H1 (cell line): ENCODE measurements at regions not wholly inside any gene's neighbourhood (a gene's known extent, or its start where the extent isn't known, plus 50 kb on each side); places are given as distances from the start of the nearest gene placed in this dataset.

Source experiments
- CTCF ChIA-PET: fragments of 300-600 bp; sonication (Branson Sonifier 250); formaldehyde crosslinking; loops from one replicate; lab custom pipeline; 2021; ENCODE audit not compliant: partially characterized antibody; lab: Charles Lee
- POLR2A ChIA-PET: fragments of 300-600 bp; sonication (Branson Sonifier 250); formaldehyde crosslinking; loops from one replicate; lab custom pipeline; 2021; ENCODE audit warnings: inconsistent platforms; ENCODE audit not compliant: partially characterized antibody; lab: Charles Lee
- DNase-seq, 2 experiments: peaks; one replicate each; pipeline versions ENCODE4 v3.0.0 to v3.0.0-alpha.2; 2010 to 2022; ENCODE audit warnings: low spot score in 2 of 2, low read depth in 1 of 2, mixed read lengths in 1 of 2
- FAIRE-seq: peaks from 2 replicates; lab custom pipeline; 2011; peaks lifted over from hg19 to GRCh38; lab: Jason Lieb, UNC
- H2AFZ ChIP-seq: 2 replicates; pipeline ENCODE4 v1.8.1; 2012; ENCODE audit warnings: low read length, inconsistent platforms
- H2AK5ac ChIP-seq: 2 replicates; pipeline ENCODE4 v1.6.1; 2013; ENCODE audit warnings: low read depth, low read length
- H2BK120ac ChIP-seq: replicated peaks from 2 replicates; pipeline ENCODE3; 2013; ENCODE audit warnings: low read depth, low read length, inconsistent platforms
- H2BK12ac ChIP-seq: 2 replicates; pipeline ENCODE4 v1.6.1; 2013; ENCODE audit warnings: low read depth, low read length
- H2BK15ac ChIP-seq: 2 replicates; pipeline ENCODE4 v1.6.1; 2013; ENCODE audit warnings: low read length
- H2BK20ac ChIP-seq: 2 replicates; pipeline ENCODE4 v1.6.1; 2013; ENCODE audit warnings: low read length
- H2BK5ac ChIP-seq: 2 replicates; pipeline ENCODE4 v1.6.1; 2013; ENCODE audit warnings: low read depth, low read length
- H3K14ac ChIP-seq: 2 replicates; pipeline ENCODE4 v1.6.1; 2013; ENCODE audit warnings: inconsistent platforms; ENCODE audit not compliant: insufficient read length
- H3K18ac ChIP-seq: 2 replicates; pipeline ENCODE4 v1.6.1; 2013; ENCODE audit warnings: low read length; ENCODE audit errors: extremely low read depth
- H3K23ac ChIP-seq: 2 replicates; pipeline ENCODE4 v1.6.1; 2013; ENCODE audit warnings: inconsistent platforms; ENCODE audit not compliant: insufficient read length
- H3K23me2 ChIP-seq: 2 replicates; pipeline ENCODE4 v1.6.1; 2013; ENCODE audit warnings: low read depth, low read length
- H3K27ac ChIP-seq: 2 replicates; pipeline ENCODE4 v1.6.1; 2011; ENCODE audit warnings: low read depth, low read length, inconsistent platforms
- H3K27me3 ChIP-seq, 4 experiments: replicated peaks in 1 of 4; 1 replicate in 1 of 4; 2 replicates in 3 of 4; pipeline versions ENCODE4 v1.6.1 to v1.8.1; 2011 to 2013; ENCODE audit warnings: low read length in 3 of 4, mild to moderate bottlenecking in 3 of 4, inconsistent platforms in 2 of 4, mixed read lengths in 2 of 4, moderate library complexity in 1 of 4; ENCODE audit not compliant: control insufficient read depth in 3 of 4, insufficient read depth in 3 of 4; ENCODE audit errors: extremely low read depth in 1 of 4
- H3K36me3 ChIP-seq, 4 experiments: 2 replicates each; pipeline versions ENCODE4 v1.6.1 to v1.8.1; 2011 to 2013; ENCODE audit warnings: mild to moderate bottlenecking in 4 of 4, low read length in 3 of 4, moderate library complexity in 2 of 4, control low read depth in 1 of 4, inconsistent platforms in 1 of 4; ENCODE audit not compliant: insufficient read depth in 4 of 4, control insufficient read depth in 2 of 4
- H3K4ac ChIP-seq: replicated peaks from 2 replicates; pipeline ENCODE3; 2013; ENCODE audit warnings: low read length, low read depth, mixed read lengths, inconsistent platforms; ENCODE audit not compliant: insufficient read length
- H3K4me1 ChIP-seq, 4 experiments: replicated peaks in 1 of 4; 1 replicate in 1 of 4; 2 replicates in 3 of 4; pipeline versions ENCODE4 v1.6.1 to v1.8.1; 2011 to 2013; ENCODE audit warnings: low read length in 3 of 4, inconsistent platforms in 2 of 4, mixed read lengths in 1 of 4; ENCODE audit not compliant: insufficient read depth in 4 of 4, control insufficient read depth in 3 of 4
- H3K4me2 ChIP-seq, 2 experiments: 2 replicates each; pipeline versions ENCODE4 v1.6.1 to v1.8.1; 2011 to 2013; ENCODE audit warnings: low read depth in 2 of 2, low read length in 2 of 2, control low read depth in 1 of 2, inconsistent platforms in 1 of 2, mild to moderate bottlenecking in 1 of 2; ENCODE audit not compliant: insufficient read depth in 1 of 2
- H3K4me3 ChIP-seq, 4 experiments: fragments of 200-600, 300-600 bp in 1 of 4; sonication (generic), shearing (Covaris generic), sonication (Bioruptor Twin) in 1 of 4; 2 replicates each; pipeline versions ENCODE4 v1.5.1 to v1.8.1; 2011 to 2016; ENCODE audit warnings: low read length in 4 of 4, low read depth in 3 of 4, control low read depth in 2 of 4, inconsistent platforms in 2 of 4, mild to moderate bottlenecking in 2 of 4, mixed read lengths in 1 of 4, moderate library complexity in 1 of 4; ENCODE audit not compliant: insufficient read depth in 2 of 4; ENCODE audit errors: extremely low read depth in 1 of 4
- H3K56ac ChIP-seq: replicated peaks from 2 replicates; pipeline ENCODE3; 2013; ENCODE audit warnings: low read depth, mild to moderate bottlenecking, mixed read lengths, low read length, inconsistent platforms; ENCODE audit not compliant: insufficient read length
- H3K79me1 ChIP-seq: 2 replicates; pipeline ENCODE4 v1.6.1; 2013; ENCODE audit warnings: low read depth, low read length, control low read depth
- H3K79me2 ChIP-seq, 2 experiments: 2 replicates each; pipeline versions ENCODE4 v1.6.1 to v1.8.1; 2012 to 2013; ENCODE audit warnings: low read length in 2 of 2, mild to moderate bottlenecking in 2 of 2, inconsistent platforms in 1 of 2; ENCODE audit not compliant: insufficient read depth in 2 of 2, control insufficient read depth in 1 of 2
- H3K9ac ChIP-seq, 4 experiments: replicated peaks in 1 of 4; 1 replicate in 1 of 4; 2 replicates in 3 of 4; pipeline versions ENCODE4 v1.6.1 to v1.8.1; 2011 to 2013; ENCODE audit warnings: low read depth in 3 of 4, low read length in 3 of 4, control low read depth in 2 of 4, mild to moderate bottlenecking in 2 of 4, moderate library complexity in 2 of 4, inconsistent platforms in 1 of 4; ENCODE audit errors: extremely low read depth in 1 of 4
- H3K9me3 ChIP-seq, 2 experiments: 2 replicates each; pipeline versions ENCODE4 v1.6.1 to v1.8.1; 2012 to 2013; ENCODE audit warnings: mild to moderate bottlenecking in 2 of 2, moderate library complexity in 2 of 2, control low read depth in 1 of 2, inconsistent platforms in 1 of 2, low read depth in 1 of 2, low read length in 1 of 2, mixed read lengths in 1 of 2; ENCODE audit not compliant: insufficient read depth in 2 of 2
- H4K20me1 ChIP-seq, 2 experiments: replicated peaks in 1 of 2; 2 replicates each; pipeline versions ENCODE3 to v1.8.1; 2011 to 2013; ENCODE audit warnings: inconsistent platforms in 2 of 2, low read length in 2 of 2, mild to moderate bottlenecking in 1 of 2; ENCODE audit not compliant: insufficient read depth in 2 of 2, control insufficient read depth in 1 of 2
- H4K5ac ChIP-seq: 2 replicates; pipeline ENCODE4 v1.6.1; 2013; ENCODE audit warnings: low read length, low read depth, mixed read lengths, inconsistent platforms; ENCODE audit not compliant: insufficient read length
- H4K8ac ChIP-seq: 2 replicates; pipeline ENCODE4 v1.8.0; 2013; ENCODE audit warnings: mild to moderate bottlenecking, moderate library complexity, low read length, inconsistent platforms; ENCODE audit not compliant: insufficient read depth; ENCODE audit errors: extremely low read depth
- H4K91ac ChIP-seq: replicated peaks from 2 replicates; pipeline ENCODE3; 2013; ENCODE audit warnings: low read length, mixed read lengths, inconsistent platforms; ENCODE audit not compliant: insufficient read length
- BRCA1 ChIP-seq: IDR thresholded peaks from 2 replicates; pipeline ENCODE4 v1.6.1; 2012; ENCODE audit warnings: low read depth, low read length, improper control_type of control experiment
- CTCF ChIP-seq, 3 experiments: IDR thresholded peaks; 1 replicate in 2 of 3; 2 replicates in 1 of 3; pipeline versions ENCODE4 v1.5.1 to v1.6.1; 2011; ENCODE audit warnings: low read length in 3 of 3, mild to moderate bottlenecking in 3 of 3, inconsistent platforms in 2 of 3, low read depth in 1 of 3, moderate library complexity in 1 of 3; ENCODE audit not compliant: insufficient read depth in 1 of 3; ENCODE audit errors: control extremely low read depth in 1 of 3
- MAFK ChIP-seq: IDR thresholded peaks from 2 replicates; pipeline ENCODE4 v1.6.1; 2012; ENCODE audit warnings: low read depth, mild to moderate bottlenecking, improper control_type of control experiment, low read length
- SIRT6 ChIP-seq: IDR thresholded peaks from one replicate; pipeline ENCODE4 v1.7.1; 2012; ENCODE audit warnings: low read length, inconsistent platforms
- TCF12 ChIP-seq: IDR thresholded peaks from 2 replicates; pipeline ENCODE4 v1.6.1; 2011; ENCODE audit warnings: low read depth, mild to moderate bottlenecking, low read length
- TEAD4 ChIP-seq: IDR thresholded peaks from 2 replicates; pipeline ENCODE4 v1.6.1; 2012; ENCODE audit warnings: low read depth, low read length, inconsistent platforms, mixed read lengths
- WGBS, 2 experiments: shearing (Covaris generic) in 1 of 2; methylation state at CpG; one replicate each; pipeline versions ENCODE4 v1.1.6 to v1.1.7; 2013 to 2015; ENCODE audit warnings: low lambda C conversion rate in 2 of 2, mixed read lengths in 2 of 2, inconsistent platforms in 1 of 2, low coverage in 1 of 2, missing lambda C conversion rate in 1 of 2; ENCODE audit not compliant: insufficient replicate concordance in 2 of 2, insufficient coverage in 1 of 2, insufficient read length in 1 of 2; ENCODE audit errors: extremely low coverage in 1 of 2, missing lambda C conversion rate in 1 of 2; 5-methylcytosine and 5-hydroxymethylcytosine counted together

- Histone ChIP-seq H3K9ac (no peak overlapping the region), H3K4me3 (no peak overlapping the region), H3K14ac (no peak overlapping the region), H3K23me2 (no peaks in the 10 kb centered on the region), H3K23ac (no peak overlapping the region), H4K91ac (no peak overlapping the region), H2BK120ac (no peak overlapping the region), H4K20me1 (no peaks in the 10 kb centered on the region), H2AK5ac (no peak overlapping the region), H3K4me2 (no peak overlapping the region), H3K79me2 (no peaks in the 10 kb centered on the region), H3K27me3 (no peaks in the 10 kb centered on the region), H4K8ac (no peak overlapping the region), H2AFZ (no peak overlapping the region), H3K36me3 (no peaks in the 10 kb centered on the region), H2BK20ac (no peak overlapping the region), H2BK5ac (no peak overlapping the region), H3K18ac (no peak overlapping the region), H3K27ac (no peak overlapping the region), H3K4ac (no peak overlapping the region), H2BK12ac (no peak overlapping the region), H2BK15ac (no peak overlapping the region), H4K5ac (no peak overlapping the region), H3K9me3 (no peaks in the 10 kb centered on the region), H3K56ac (no peak overlapping the region), H3K79me1 (no peaks in the 10 kb centered on the region), H3K4me1 (no peaks in the 10 kb centered on the region)
- FAIRE-seq (no peak), DNase-seq (no peak)
- POLR2A ChIA-PET, result interaction anchor here (1.0 to 1.1 kb wide), 2 partner anchors 21 to 36 kb away, joined by 3 read pairs; no protein-coding TSS in a partner anchor
- CTCF ChIA-PET, result interaction anchor here (0.6 to 2.2 kb wide), 7 partner anchors 19 to 441 kb away, joined by 3 to 7 read pairs (median 3); no protein-coding TSS in a partner anchor
- 77% methylated on average over 3 of the region's 3 CpGs; no CpG with 5 or more reads in 1 of the 2 experiments for WGBS, 2 experiments
- TF ChIP-seq TCF12 (no peak), BRCA1 (no peak), TEAD4 (no peak), CTCF (IDR thresholded peaks at IDR 0.05; ENCODE audit: control extremely low read depth in 1 of 3, insufficient read depth in 1 of 3, low read depth in 1 of 3, low read length in 3 of 3) (no peak), SIRT6 (no peak), MAFK (no peak)
Observed at GRCh38 chr12:97301576-97301975, 161.0 kb upstream of the RMST start.
